OCI-LY3 (cell line): ENCODE measurements at regions not wholly inside any gene's neighbourhood (a gene's known extent, or its start where the extent isn't known, plus 50 kb on each side); places are given as distances from the start of the nearest gene placed in this dataset.

ENCODE experiments used
- EZH2phosphoT487 ChIP-seq: fragments of 200-600 bp; shearing (Covaris generic); IDR thresholded peaks from 2 replicates; pipeline ENCODE4 v1.6.1; 2018; ENCODE audit warnings: antibody characterized with exemption, mixed run types, low read depth
- TF ChIP-seq, protein P1 (sequence below): fragments of 200-600, 300-600 bp; sonication (generic); IDR thresholded peaks from 2 replicates; pipeline ENCODE4 v1.5.1; 2014; ENCODE audit warnings: antibody characterized with exemption, low read length, low read depth

DNA sequence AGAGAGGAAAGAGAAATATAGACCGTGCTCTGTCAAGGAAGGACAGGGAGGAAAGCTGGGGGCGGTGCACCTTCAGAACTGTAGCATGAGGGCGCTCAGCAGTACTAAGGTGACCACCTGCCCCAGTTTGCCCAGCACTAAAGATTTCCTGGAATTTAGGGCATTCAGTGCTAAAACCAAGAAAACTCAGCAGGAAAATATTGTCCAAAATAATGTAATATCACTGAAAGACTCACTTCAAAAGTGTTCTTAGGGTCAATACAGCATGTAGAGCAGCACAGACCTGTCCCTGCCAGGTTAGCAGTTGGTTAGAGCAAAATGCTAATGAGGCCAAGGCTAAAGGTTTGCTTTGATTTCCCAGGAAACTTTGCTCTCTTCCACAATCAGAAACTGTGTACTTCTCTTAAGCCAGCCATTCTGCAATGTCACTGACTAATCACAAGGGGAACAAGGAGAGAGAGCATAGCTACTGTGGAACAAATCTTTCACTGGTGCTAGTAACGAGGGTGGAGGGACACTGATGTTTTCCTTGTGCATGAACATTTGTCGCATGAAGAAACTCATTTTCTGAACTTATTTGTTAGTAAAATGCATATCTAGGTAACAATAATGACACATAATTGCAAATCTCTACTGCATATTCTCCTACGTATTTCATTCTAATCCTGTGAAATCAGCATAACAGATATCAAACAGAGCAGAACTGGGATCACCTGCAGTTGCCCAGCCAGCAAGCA lies 53.0 kb upstream of the GRAMD2B start:
- TF ChIP-seq, protein P1, sequence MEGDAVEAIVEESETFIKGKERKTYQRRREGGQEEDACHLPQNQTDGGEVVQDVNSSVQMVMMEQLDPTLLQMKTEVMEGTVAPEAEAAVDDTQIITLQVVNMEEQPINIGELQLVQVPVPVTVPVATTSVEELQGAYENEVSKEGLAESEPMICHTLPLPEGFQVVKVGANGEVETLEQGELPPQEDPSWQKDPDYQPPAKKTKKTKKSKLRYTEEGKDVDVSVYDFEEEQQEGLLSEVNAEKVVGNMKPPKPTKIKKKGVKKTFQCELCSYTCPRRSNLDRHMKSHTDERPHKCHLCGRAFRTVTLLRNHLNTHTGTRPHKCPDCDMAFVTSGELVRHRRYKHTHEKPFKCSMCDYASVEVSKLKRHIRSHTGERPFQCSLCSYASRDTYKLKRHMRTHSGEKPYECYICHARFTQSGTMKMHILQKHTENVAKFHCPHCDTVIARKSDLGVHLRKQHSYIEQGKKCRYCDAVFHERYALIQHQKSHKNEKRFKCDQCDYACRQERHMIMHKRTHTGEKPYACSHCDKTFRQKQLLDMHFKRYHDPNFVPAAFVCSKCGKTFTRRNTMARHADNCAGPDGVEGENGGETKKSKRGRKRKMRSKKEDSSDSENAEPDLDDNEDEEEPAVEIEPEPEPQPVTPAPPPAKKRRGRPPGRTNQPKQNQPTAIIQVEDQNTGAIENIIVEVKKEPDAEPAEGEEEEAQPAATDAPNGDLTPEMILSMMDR, result no peak
- no peak for TF ChIP-seq EZH2phosphoT487
